ENCODE measurements at regions not wholly inside any gene's neighbourhood (a gene's known extent, or its start where the extent isn't known, plus 50 kb on each side); places are given as distances from the start of the nearest gene placed in this dataset.

- no peak overlapping the region for H4K5ac ChIP-seq (ENCODE audit: low read length)
- H3K79me1 ChIP-seq (ENCODE audit: low read length), result no peaks in the 10 kb centered on the region
These were observed 346.9 kb downstream of the ZNF608 start for GRCh38 chr5:124399426-124399961.

GRCh38 chr5:124398460-124398859 is 348.0 kb downstream of the ZNF608 start:
- Histone ChIP-seq H3K4me2 (ENCODE audit: low read length) (no peak overlapping the region), H3K18ac (ENCODE audit: low read length) (no peak overlapping the region), H4K8ac (ENCODE audit: low read depth, low read length) (no peak overlapping the region), H4K5ac (ENCODE audit: low read length) (no peak overlapping the region), H3K4me1 (ENCODE audit: control insufficient read depth, low read depth, low read length) (no peaks in the 10 kb centered on the region), H2BK120ac (ENCODE audit: low read depth, low read length) (no peak overlapping the region), H2AK5ac (ENCODE audit: low read length) (no peak overlapping the region), H3K79me2 (ENCODE audit: control insufficient read depth, insufficient read depth, low read length) (no peaks in the 10 kb centered on the region), H2BK15ac (replicated peaks; ENCODE audit: low read depth) (no peak overlapping the region), H3K4me3 (ENCODE audit: low read length) (no peak overlapping the region), H3K9ac (ENCODE audit: low read length) (no peak overlapping the region), H3K56ac (ENCODE audit: low read length) (no peak overlapping the region), H3K27me3 (ENCODE audit: insufficient read depth, low read length, poor library complexity) (no peaks in the 10 kb centered on the region), H3K36me3 (ENCODE audit: control insufficient read depth, insufficient read depth, low read length) (no peaks in the 10 kb centered on the region), H3K27ac (ENCODE audit: low read depth, low read length) (no peak overlapping the region), H2BK5ac (ENCODE audit: low read length) (no peak overlapping the region), H3K23ac (ENCODE audit: low read length) (no peak overlapping the region), H3K79me1 (ENCODE audit: low read length) (no peaks in the 10 kb centered on the region), H3K4ac (ENCODE audit: low read depth, low read length) (no peak overlapping the region)
- 100% methylated on average over 1 of the region's 2 CpGs for WGBS (ENCODE audit: extremely low coverage, insufficient coverage, low lambda C conversion rate)
- no peak for DNase-seq

More at GRCh38 chr5:124399426-124399961, 346.9 kb downstream of the ZNF608 start:
- Histone ChIP-seq H3K36me3 (ENCODE audit: control insufficient read depth, insufficient read depth, low read length) (no peaks in the 10 kb centered on the region), H3K23ac (ENCODE audit: low read length) (no peak overlapping the region), H2BK15ac (replicated peaks; ENCODE audit: low read depth) (no peak overlapping the region), H2BK120ac (ENCODE audit: low read depth, low read length) (no peak overlapping the region), H3K27me3 (ENCODE audit: insufficient read depth, low read length, poor library complexity) (no peaks in the 10 kb centered on the region), H3K9ac (ENCODE audit: low read length) (no peak overlapping the region), H3K56ac (ENCODE audit: low read length) (no peak overlapping the region), H3K18ac (ENCODE audit: low read length) (peak overlapping the region; percentile 14), H3K4me1 (ENCODE audit: control insufficient read depth, low read depth, low read length) (no peaks in the 10 kb centered on the region), H3K79me2 (ENCODE audit: control insufficient read depth, insufficient read depth, low read length) (no peaks in the 10 kb centered on the region), H2AK5ac (ENCODE audit: low read length) (no peak overlapping the region), H2BK5ac (ENCODE audit: low read length) (no peak overlapping the region), H3K4me3 (ENCODE audit: low read length) (no peak overlapping the region), H4K8ac (ENCODE audit: low read depth, low read length) (no peak overlapping the region), H3K4me2 (ENCODE audit: low read length) (no peak overlapping the region), H3K4ac (ENCODE audit: low read depth, low read length) (no peak overlapping the region), H3K27ac (ENCODE audit: low read depth, low read length) (no peak overlapping the region)
- no peak for DNase-seq
- WGBS (ENCODE audit: extremely low coverage, insufficient coverage, low lambda C conversion rate), result no CpG with 5 or more reads among the region's 3 CpGs

- Histone ChIP-seq H3K4ac (ENCODE audit: low read depth, low read length) (no peak overlapping the region), H4K8ac (ENCODE audit: low read depth, low read length) (no peak overlapping the region), H2BK120ac (ENCODE audit: low read depth, low read length) (no peak overlapping the region), H3K56ac (ENCODE audit: low read length) (no peak overlapping the region), H3K36me3 (ENCODE audit: control insufficient read depth, insufficient read depth, low read length) (no peaks in the 10 kb centered on the region), H2AK5ac (ENCODE audit: low read length) (no peak overlapping the region), H3K79me2 (ENCODE audit: control insufficient read depth, insufficient read depth, low read length) (no peaks in the 10 kb centered on the region), H3K27me3 (ENCODE audit: insufficient read depth, low read length, poor library complexity) (no peaks in the 10 kb centered on the region), H3K4me3 (ENCODE audit: low read length) (no peak overlapping the region), H3K9ac (ENCODE audit: low read length) (no peak overlapping the region), H3K18ac (ENCODE audit: low read length) (no peak overlapping the region), H2BK15ac (replicated peaks; ENCODE audit: low read depth) (no peak overlapping the region), H3K27ac (ENCODE audit: low read depth, low read length) (no peak overlapping the region), H4K5ac (ENCODE audit: low read length) (no peak overlapping the region), H3K79me1 (ENCODE audit: low read length) (no peaks in the 10 kb centered on the region), H3K4me1 (ENCODE audit: control insufficient read depth, low read depth, low read length) (no peaks in the 10 kb centered on the region), H3K23ac (ENCODE audit: low read length) (no peak overlapping the region), H3K4me2 (ENCODE audit: low read length) (no peak overlapping the region), H2BK5ac (ENCODE audit: low read length) (no peak overlapping the region)
- no CpG with 5 or more reads among the region's 2 CpGs for WGBS (ENCODE audit: extremely low coverage, insufficient coverage, low lambda C conversion rate)
- no peak for DNase-seq
These were observed 349.1 kb downstream of the ZNF608 start for GRCh38 chr5:124397317-124397716.

- Histone ChIP-seq H3K79me1 (ENCODE audit: low read length) (no peaks in the 10 kb centered on the region), H2BK15ac (replicated peaks; ENCODE audit: low read depth) (no peak overlapping the region), H3K4ac (ENCODE audit: low read depth, low read length) (no peak overlapping the region), H3K4me3 (ENCODE audit: low read length) (no peak overlapping the region), H2AK5ac (ENCODE audit: low read length) (no peak overlapping the region), H2BK5ac (ENCODE audit: low read length) (no peak overlapping the region), H3K27me3 (ENCODE audit: insufficient read depth, low read length, poor library complexity) (no peaks in the 10 kb centered on the region), H3K18ac (ENCODE audit: low read length) (no peak overlapping the region), H3K79me2 (ENCODE audit: control insufficient read depth, insufficient read depth, low read length) (no peaks in the 10 kb centered on the region), H4K8ac (ENCODE audit: low read depth, low read length) (no peak overlapping the region), H4K5ac (ENCODE audit: low read length) (no peak overlapping the region), H3K56ac (ENCODE audit: low read length) (peak overlapping the region; percentile 10), H3K4me2 (ENCODE audit: low read length) (no peak overlapping the region), H3K36me3 (ENCODE audit: control insufficient read depth, insufficient read depth, low read length) (no peaks in the 10 kb centered on the region), H3K4me1 (ENCODE audit: control insufficient read depth, low read depth, low read length) (no peaks in the 10 kb centered on the region), H3K9ac (ENCODE audit: low read length) (no peak overlapping the region), H3K27ac (ENCODE audit: low read depth, low read length) (no peak overlapping the region), H3K23ac (ENCODE audit: low read length) (no peak overlapping the region), H2BK120ac (ENCODE audit: low read depth, low read length) (no peak overlapping the region)
- no peak for DNase-seq
- no CpG with 5 or more reads among the region's 5 CpGs for WGBS (ENCODE audit: extremely low coverage, insufficient coverage, low lambda C conversion rate)
These were observed 350.5 kb downstream of the ZNF608 start for GRCh38 chr5:124395926-124396325.

- Histone ChIP-seq H3K27ac (ENCODE audit: low read depth, low read length) (no peak overlapping the region), H3K9ac (ENCODE audit: low read length) (no peak overlapping the region), H3K18ac (ENCODE audit: low read length) (no peak overlapping the region), H2BK5ac (ENCODE audit: low read length) (no peak overlapping the region), H2BK15ac (replicated peaks; ENCODE audit: low read depth) (no peak overlapping the region), H2BK120ac (ENCODE audit: low read depth, low read length) (no peak overlapping the region), H4K8ac (ENCODE audit: low read depth, low read length) (no peak overlapping the region), H3K4me1 (ENCODE audit: control insufficient read depth, low read depth, low read length) (no peaks in the 10 kb centered on the region), H2AK5ac (ENCODE audit: low read length) (no peak overlapping the region), H3K4ac (ENCODE audit: low read depth, low read length) (peak overlapping the region; percentile 43), H3K56ac (ENCODE audit: low read length) (no peak overlapping the region), H3K23ac (ENCODE audit: low read length) (no peak overlapping the region), H4K5ac (ENCODE audit: low read length) (no peak overlapping the region), H3K36me3 (ENCODE audit: control insufficient read depth, insufficient read depth, low read length) (no peaks in the 10 kb centered on the region), H3K4me3 (ENCODE audit: low read length) (no peak overlapping the region), H3K27me3 (ENCODE audit: insufficient read depth, low read length, poor library complexity) (no peaks in the 10 kb centered on the region), H3K79me1 (ENCODE audit: low read length) (no peaks in the 10 kb centered on the region), H3K4me2 (ENCODE audit: low read length) (no peak overlapping the region), H3K79me2 (ENCODE audit: control insufficient read depth, insufficient read depth, low read length) (no peaks in the 10 kb centered on the region)
- DNase-seq, result no peak
- no CpG with 5 or more reads among the region's 11 CpGs for WGBS (ENCODE audit: extremely low coverage, insufficient coverage, low lambda C conversion rate)
These were observed 351.2 kb downstream of the ZNF608 start for GRCh38 chr5:124395287-124395686.

- Histone ChIP-seq H3K4me3 (ENCODE audit: low read length) (no peak overlapping the region), H2BK5ac (ENCODE audit: low read length) (no peak overlapping the region), H4K5ac (ENCODE audit: low read length) (no peak overlapping the region), H3K23ac (ENCODE audit: low read length) (no peak overlapping the region), H2AK5ac (ENCODE audit: low read length) (no peak overlapping the region), H3K4ac (ENCODE audit: low read depth, low read length) (peak overlapping the region; percentile 43), H3K27ac (ENCODE audit: low read depth, low read length) (no peak overlapping the region), H3K79me1 (ENCODE audit: low read length) (no peaks in the 10 kb centered on the region), H3K4me1 (ENCODE audit: control insufficient read depth, low read depth, low read length) (no peaks in the 10 kb centered on the region), H4K8ac (ENCODE audit: low read depth, low read length) (no peak overlapping the region), H3K79me2 (ENCODE audit: control insufficient read depth, insufficient read depth, low read length) (no peaks in the 10 kb centered on the region), H3K18ac (ENCODE audit: low read length) (no peak overlapping the region), H2BK120ac (ENCODE audit: low read depth, low read length) (no peak overlapping the region), H3K4me2 (ENCODE audit: low read length) (no peak overlapping the region), H2BK15ac (replicated peaks; ENCODE audit: low read depth) (no peak overlapping the region), H3K56ac (ENCODE audit: low read length) (peak overlapping the region; percentile 43), H3K9ac (ENCODE audit: low read length) (no peak overlapping the region), H3K36me3 (ENCODE audit: control insufficient read depth, insufficient read depth, low read length) (no peaks in the 10 kb centered on the region), H3K27me3 (ENCODE audit: insufficient read depth, low read length, poor library complexity) (no peaks in the 10 kb centered on the region)
- DNase-seq, result no peak
- WGBS (ENCODE audit: extremely low coverage, insufficient coverage, low lambda C conversion rate), result no CpG with 5 or more reads among the region's 9 CpGs
These were observed 351.7 kb downstream of the ZNF608 start for GRCh38 chr5:124394700-124395245.

All from mesendoderm (in vitro differentiated cells).